Subcutaneous abdominal adipose tissue (tissue), 5 donors: ENCODE measurements at regions not wholly inside any gene's neighbourhood (a gene's known extent, or its start where the extent isn't known, plus 50 kb on each side); places are given as distances from the start of the nearest gene placed in this dataset.
"Not testable (repeated sequence)": the region's sequence is repeated elsewhere in the genome, so short reads cannot be mapped to it uniquely, and the experiment has no call there.

Experiments used
- H3K27ac ChIP-seq: one replicate; pipeline ENCODE4 v1.7.0; 2013; ENCODE audit warnings: low read depth, mild to moderate bottlenecking, inconsistent platforms, low read length, moderate library complexity
- H3K27me3 ChIP-seq, 5 donors: one replicate each; pipeline ENCODE4 v1.7.0; 2013; ENCODE audit warnings: low read length in 5 of 5, inconsistent platforms in 1 of 5; ENCODE audit not compliant: control insufficient read depth in 5 of 5, insufficient read depth in 4 of 5
- H3K36me3 ChIP-seq, 5 donors: one replicate each; pipeline ENCODE4 v1.7.0; 2013; ENCODE audit warnings: low read length in 5 of 5; ENCODE audit not compliant: control insufficient read depth in 5 of 5, insufficient read depth in 5 of 5
- H3K4me1 ChIP-seq, 5 donors: one replicate each; pipeline ENCODE4 v1.7.0; 2013; ENCODE audit warnings: low read length in 5 of 5, mild to moderate bottlenecking in 3 of 5, moderate library complexity in 1 of 5; ENCODE audit not compliant: control insufficient read depth in 5 of 5, insufficient read depth in 5 of 5
- H3K4me3 ChIP-seq, 5 donors: one replicate each; pipeline ENCODE4 v1.7.0; 2013; ENCODE audit warnings: low read length in 5 of 5, low read depth in 1 of 5
- H3K9ac ChIP-seq, 5 donors: one replicate each; pipeline ENCODE4 v1.7.0; 2013; ENCODE audit warnings: low read length in 5 of 5, mild to moderate bottlenecking in 4 of 5, moderate library complexity in 3 of 5
- H3K9me3 ChIP-seq, 5 donors: one replicate each; pipeline ENCODE4 v1.7.0; 2013; ENCODE audit warnings: low read length in 5 of 5; ENCODE audit not compliant: control insufficient read depth in 5 of 5
- donor health status: healthy.
- donor health status: healthy.
- donor health status: healthy.
- donor health status: healthy.
- donor health status: healthy.

GRCh38 chr22:23437779-23438178 lies 142.3 kb downstream of the IGLL1 start:
- Histone ChIP-seq H3K36me3 (no peaks in the 10 kb centered on the region), H3K9ac (no peak overlapping the region)

GRCh38 chr22:23437107-23437395 lies 143.0 kb downstream of the IGLL1 start:
- not testable (repeated sequence) for H3K27ac ChIP-seq, H3K4me3 ChIP-seq, H3K4me1 ChIP-seq, H3K36me3 ChIP-seq, H3K9me3 ChIP-seq, H3K9ac ChIP-seq
- peaks cover 0 to 11% (median 0%) of the 10 kb centered on the region in 5 donors for H3K27me3 ChIP-seq

More at GRCh38 chr22:23437779-23438178, 142.3 kb downstream of the IGLL1 start:
- Histone ChIP-seq H3K27ac (no peak overlapping the region), H3K4me1 (peaks cover 0 to 8% (median 5%) of the 10 kb centered on the region in 5 donors), H3K9me3 (no peaks in the 10 kb centered on the region), H3K4me3 (no peak overlapping the region), H3K27me3 (peaks cover 0 to 8% (median 0%) of the 10 kb centered on the region in 5 donors)

GRCh38 chr22:23436354-23437106 lies 143.6 kb downstream of the IGLL1 start:
- not testable (repeated sequence) for H3K4me1 ChIP-seq, H3K36me3 ChIP-seq, H3K4me3 ChIP-seq

GRCh38 chr22:23435186-23435585 lies 144.9 kb downstream of the IGLL1 start:
- not testable (repeated sequence) for H3K36me3 ChIP-seq, H3K4me3 ChIP-seq, H3K9ac ChIP-seq, H3K4me1 ChIP-seq, H3K27ac ChIP-seq, H3K9me3 ChIP-seq
- H3K27me3 ChIP-seq = peaks cover 3 to 17% (median 7%) of the 10 kb centered on the region in 5 donors

More at GRCh38 chr22:23436354-23437106, 143.6 kb downstream of the IGLL1 start:
- H3K9ac ChIP-seq, H3K27ac ChIP-seq, H3K9me3 ChIP-seq: not testable (repeated sequence)
- H3K27me3 ChIP-seq = peaks cover 0 to 15% (median 2%) of the 10 kb centered on the region in 5 donors

- not testable (repeated sequence) for H3K4me1 ChIP-seq
Observed at GRCh38 chr22:23434198-23434830, 145.8 kb downstream of the IGLL1 start.

GRCh38 chr22:23433127-23434005 lies 146.7 kb downstream of the IGLL1 start:
- H3K9ac ChIP-seq, H3K36me3 ChIP-seq, H3K4me1 ChIP-seq, H3K27ac ChIP-seq: not testable (repeated sequence)
- Histone ChIP-seq H3K27me3 (peaks cover 3 to 15% (median 7%) of the 10 kb centered on the region in 5 donors), H3K4me3 (peak overlapping the region in 4 of 5 donors; percentile 22 to 53 (median 34)), H3K9me3 (peaks cover 0 to 14% (median 6%) of the 10 kb centered on the region in 5 donors)

More at GRCh38 chr22:23434198-23434830, 145.8 kb downstream of the IGLL1 start:
- H3K4me3 ChIP-seq, H3K9ac ChIP-seq, H3K27ac ChIP-seq, H3K36me3 ChIP-seq: not testable (repeated sequence)
- peaks cover 0 to 14% (median 5%) of the 10 kb centered on the region in 5 donors for H3K9me3 ChIP-seq
- H3K27me3 ChIP-seq = peaks cover 3 to 17% (median 7%) of the 10 kb centered on the region in 5 donors

GRCh38 chr22:23432719-23433118 lies 147.4 kb downstream of the IGLL1 start:
- not testable (repeated sequence) for H3K36me3 ChIP-seq, H3K4me1 ChIP-seq, H3K9ac ChIP-seq, H3K27ac ChIP-seq
- Histone ChIP-seq H3K27me3 (peaks cover 3 to 12% (median 7%) of the 10 kb centered on the region in 5 donors), H3K4me3 (peak overlapping the region in 1 of 5 donors; percentile 53), H3K9me3 (peaks cover 0 to 14% (median 9%) of the 10 kb centered on the region in 5 donors)

GRCh38 chr22:23431337-23432072 lies 148.6 kb downstream of the IGLL1 start:
- Histone ChIP-seq H3K9me3 (peaks cover 0 to 17% (median 11%) of the 10 kb centered on the region in 5 donors), H3K4me1 (peaks cover 0 to 9% (median 6%) of the 10 kb centered on the region in 5 donors), H3K4me3 (no peak overlapping the region), H3K36me3 (no peaks in the 10 kb centered on the region), H3K27me3 (peaks cover 3 to 9% (median 7%) of the 10 kb centered on the region in 5 donors), H3K27ac (no peak overlapping the region), H3K9ac (no peak overlapping the region)

GRCh38 chr22:23424551-23425068 lies 155.5 kb downstream of the IGLL1 start:
- not testable (repeated sequence) for H3K4me3 ChIP-seq, H3K27me3 ChIP-seq, H3K4me1 ChIP-seq, H3K9ac ChIP-seq, H3K36me3 ChIP-seq, H3K27ac ChIP-seq
- peaks cover 0 to 11% (median 6%) of the 10 kb centered on the region in 5 donors for H3K9me3 ChIP-seq
